ENCODE measurements at regions not wholly inside any gene's neighbourhood (a gene's known extent, or its start where the extent isn't known, plus 50 kb on each side); places are given as distances from the start of the nearest gene placed in this dataset.
A peak's percentile ranks its signal among the peaks of the same experiment; 100 is the strongest.
"Not testable (repeated sequence)": the region's sequence is repeated elsewhere in the genome, so short reads cannot be mapped to it uniquely, and the experiment has no call there.

- DNase-seq = no peak
Observed at GRCh38 chrX:75673468-75673867, 111.6 kb downstream of the MAGEE2 start.

GRCh38 chrX:75655627-75656026, 129.4 kb downstream of the MAGEE2 start:
- peak; percentile 4 for DNase-seq

- DNase-seq = no peak
Observed at GRCh38 chrX:75649829-75650228, 127.0 kb upstream of the ZDHHC15 start.

- DNase-seq = no peak
Observed at GRCh38 chrX:75648803-75649588, 126.2 kb upstream of the ZDHHC15 start.

DNA sequence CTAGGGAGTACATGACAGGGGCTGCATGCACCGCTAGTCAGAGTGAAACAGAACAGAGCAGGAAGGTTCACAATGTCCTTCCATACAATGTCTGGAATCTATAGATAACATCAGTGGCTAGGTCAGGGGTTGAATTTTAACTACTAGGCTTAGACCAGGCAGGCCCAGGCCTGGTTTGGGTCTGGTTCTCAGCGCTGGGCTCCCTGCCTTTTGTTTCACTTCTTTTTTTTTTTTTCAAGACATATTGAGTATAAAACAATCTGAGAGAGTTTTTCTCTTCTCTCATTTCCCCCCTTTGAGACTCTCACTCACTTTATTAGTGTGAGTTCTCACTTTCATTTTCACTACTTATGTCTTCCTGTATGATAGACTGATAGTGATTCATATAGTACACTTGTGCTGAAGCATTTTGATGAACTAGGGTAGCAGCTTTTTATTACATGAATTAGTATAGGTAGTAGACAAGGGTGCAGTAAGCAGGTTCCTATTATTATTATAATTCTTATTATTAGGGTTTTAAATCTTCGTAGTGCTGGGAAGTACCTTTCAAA, 120.0 kb upstream of the ZDHHC15 start:
- no peak for DNase-seq

DNA sequence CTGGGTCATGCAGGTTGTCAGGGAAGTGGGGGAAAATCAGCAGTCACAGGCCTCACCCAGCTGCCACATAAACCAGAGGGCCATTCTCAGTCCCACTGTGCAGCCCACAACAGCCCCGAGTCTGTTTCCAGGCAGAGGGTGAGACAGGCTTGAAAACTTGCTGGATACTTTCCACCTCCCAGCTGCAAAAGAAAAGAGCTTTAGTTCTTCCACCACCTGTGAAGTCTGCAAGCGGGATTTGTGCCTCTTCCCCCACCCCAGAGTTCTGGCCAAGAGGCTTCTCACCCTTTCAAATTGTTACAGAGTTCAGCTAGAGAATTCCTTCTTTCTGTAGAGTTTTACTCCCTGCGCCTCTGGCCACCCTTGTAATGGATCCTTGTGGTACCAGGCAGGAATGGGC, 115.5 kb upstream of the ZDHHC15 start:
- DNase-seq = no peak

DNA sequence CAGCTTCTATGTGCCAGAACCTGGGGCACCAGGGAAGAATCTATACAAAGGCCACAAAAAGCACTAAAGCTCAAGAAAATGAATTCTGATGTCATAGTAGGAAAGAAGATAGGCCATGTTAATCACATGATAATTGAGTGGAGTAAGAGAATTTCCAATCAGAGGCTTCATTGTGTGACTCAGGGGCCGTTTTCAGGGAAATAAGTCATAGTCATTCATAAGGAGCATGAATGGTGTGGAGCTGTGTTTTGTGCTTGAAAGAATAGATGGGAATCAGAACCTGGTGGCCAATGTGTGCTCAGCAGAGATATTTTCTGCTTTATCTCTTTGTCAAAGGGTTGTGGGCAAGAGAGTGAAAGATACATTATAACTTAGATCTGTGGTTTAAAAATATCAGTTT, 102.4 kb upstream of the ZDHHC15 start:
- DNase-seq = no peak

DNA sequence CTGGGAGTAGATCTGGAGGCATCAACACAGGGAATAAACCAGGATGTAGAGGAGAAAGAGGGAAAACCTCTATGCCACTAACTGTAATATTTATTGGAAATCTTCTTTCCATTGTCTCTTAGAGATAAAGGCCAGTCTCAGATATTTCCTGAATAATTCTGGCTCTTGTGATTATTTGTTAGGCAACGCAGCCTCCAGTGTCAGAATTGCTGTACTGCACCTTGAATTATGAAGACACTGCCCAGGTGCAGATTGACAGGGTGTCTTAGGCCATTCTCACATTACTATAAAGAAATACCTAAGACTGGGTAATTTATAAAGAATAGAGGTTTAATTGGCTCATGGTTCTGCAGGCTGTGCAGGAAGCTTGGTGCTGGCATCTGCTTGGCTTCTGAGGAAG, 100.7 kb upstream of the ZDHHC15 start:
- DNase-seq = peak; percentile 5

DNA sequence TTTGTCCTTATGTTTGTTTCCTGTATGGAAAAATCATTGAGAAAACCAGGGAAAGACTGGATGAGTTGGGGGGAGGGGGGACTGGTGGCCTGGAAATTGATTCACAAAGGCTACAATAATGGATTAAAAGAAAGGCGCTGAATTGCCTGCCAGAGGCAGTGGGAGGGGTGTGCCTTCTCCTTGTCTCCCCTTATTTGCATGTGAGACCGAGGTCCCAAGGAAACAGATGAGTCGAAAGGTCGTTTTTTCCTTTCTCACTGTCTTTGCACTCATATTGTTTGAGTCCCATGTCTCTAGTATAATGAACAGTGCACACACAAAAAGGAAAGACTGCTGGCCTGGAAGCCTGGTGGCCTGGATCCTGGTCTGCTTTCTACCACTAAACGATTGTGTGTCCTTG, 86.6 kb upstream of the ZDHHC15 start:
- no peak for DNase-seq

- DNase-seq = peak; percentile 52
Observed at GRCh38 chrX:75603833-75604232, 81.0 kb upstream of the ZDHHC15 start.

DNA sequence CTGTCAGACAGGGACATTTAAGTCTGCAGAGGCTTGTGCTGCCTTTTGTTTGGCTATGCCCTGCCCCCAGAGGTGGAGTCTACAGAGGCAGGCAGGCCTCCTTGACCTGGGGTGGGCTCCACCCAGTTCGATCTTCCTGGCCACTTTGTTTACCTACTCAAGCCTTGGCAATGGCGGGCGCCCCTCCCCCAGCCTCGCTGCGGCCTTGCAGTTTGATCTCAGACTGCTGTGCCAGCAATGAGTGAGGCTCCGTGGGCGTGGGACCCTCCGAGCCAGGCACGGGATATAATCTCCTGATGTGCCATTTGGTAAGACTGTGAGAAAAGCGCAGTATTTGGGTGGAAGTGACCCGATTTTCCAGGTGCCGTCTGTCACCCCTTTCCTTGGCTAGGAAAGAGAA, 79.2 kb upstream of the ZDHHC15 start:
- DNase-seq = not testable (repeated sequence)

GRCh38 chrX:75596178-75596577, 73.3 kb upstream of the ZDHHC15 start:
- DNase-seq = no peak

DNA sequence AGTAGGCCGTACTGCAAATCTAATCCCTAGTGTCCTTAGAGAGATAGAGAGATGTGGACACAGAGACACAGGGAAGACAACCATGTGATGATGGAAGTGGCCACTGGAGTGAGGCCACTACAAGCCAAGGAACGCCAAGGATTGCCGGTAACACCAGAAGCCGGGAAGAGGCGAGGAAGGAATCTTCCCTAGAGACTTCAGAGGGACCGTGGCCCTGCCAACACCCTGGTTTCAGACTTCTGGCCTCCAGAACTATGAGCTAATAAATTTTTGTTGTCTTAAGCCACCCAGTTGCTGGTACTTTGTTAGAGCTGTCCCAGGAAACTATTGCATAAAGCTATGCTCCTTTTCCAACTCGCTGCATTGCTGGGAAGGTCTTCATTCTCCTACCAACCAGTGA, 70.3 kb upstream of the ZDHHC15 start:
- not testable (repeated sequence) for DNase-seq

GRCh38 chrX:75582511-75582910, 59.7 kb upstream of the ZDHHC15 start:
- no peak for DNase-seq
